GM23338 (cell line): ENCODE measurements at regions not wholly inside any gene's neighbourhood (a gene's known extent, or its start where the extent isn't known, plus 50 kb on each side); places are given as distances from the start of the nearest gene placed in this dataset.

Experiments
- ATAC-seq: fragments of 200-7000 bp; cut with Tn5 transposase; 3 replicates; pipeline ENCODE4 v1.9.1; 2020
- DNase-seq: peaks from one replicate; pipeline ENCODE4 v3.0.0-alpha.2; 2015; ENCODE audit warnings: low spot score
- H2AFZ ChIP-seq: fragments of 200-600 bp; sonication (generic); 2 replicates; pipeline ENCODE4 v1.8.0; 2016; ENCODE audit warnings: antibody characterized with exemption, mild to moderate bottlenecking, moderate library complexity
- H3F3A ChIP-seq: fragments of 200-600 bp; sonication (generic); replicated peaks from 2 replicates; pipeline ENCODE4 v1.8.0; 2017; ENCODE audit warnings: antibody characterized with exemption, mixed run types, low read depth
- H3K27ac ChIP-seq: fragments of 200-600 bp; sonication (generic); 2 replicates; pipeline ENCODE4 v1.6.1; 2016; ENCODE audit warnings: low read depth
- H3K27me3 ChIP-seq: fragments of 200-600 bp; sonication (generic); 2 replicates; pipeline ENCODE4 v1.8.0; 2016; ENCODE audit warnings: mild to moderate bottlenecking, mixed run types, moderate library complexity; ENCODE audit not compliant: insufficient read depth
- H3K36me3 ChIP-seq: fragments of 200-600 bp; sonication (generic); 2 replicates; pipeline ENCODE4 v1.8.0; 2016; ENCODE audit warnings: mild to moderate bottlenecking; ENCODE audit not compliant: insufficient read depth
- H3K4me1 ChIP-seq: fragments of 200-600 bp; sonication (generic); 2 replicates; pipeline ENCODE4 v1.8.0; 2016; ENCODE audit warnings: mild to moderate bottlenecking, moderate library complexity; ENCODE audit not compliant: insufficient read depth
- H3K4me2 ChIP-seq: fragments of 200-600 bp; sonication (generic); 2 replicates; pipeline ENCODE4 v1.7.1; 2017; ENCODE audit warnings: mixed run types
- H3K4me3 ChIP-seq: fragments of 200-600 bp; sonication (generic); 2 replicates; pipeline ENCODE4 v1.6.1; 2016; ENCODE audit warnings: mixed run types
- H3K79me2 ChIP-seq: fragments of 200-600 bp; sonication (generic); replicated peaks from 2 replicates; pipeline ENCODE4 v1.8.0; 2017; ENCODE audit warnings: mild to moderate bottlenecking; ENCODE audit not compliant: insufficient read depth
- H3K9me2 ChIP-seq: fragments of 200-600 bp; sonication (generic); 2 replicates; pipeline ENCODE4 v1.8.0; 2017; ENCODE audit not compliant: insufficient read depth
- H4K20me1 ChIP-seq: fragments of 200-600 bp; sonication (generic); replicated peaks from 2 replicates; pipeline ENCODE4 v1.8.0; 2017; ENCODE audit warnings: mild to moderate bottlenecking; ENCODE audit not compliant: insufficient read depth
- H3K27ac Mint-ChIP-seq: 2 replicates; pipeline ENCODE4 v1.8.0; 2020; ENCODE audit warnings: inconsistent platforms, mild to moderate bottlenecking, moderate library complexity, mixed read lengths
- H3K27me3 Mint-ChIP-seq: 3 replicates; pipeline ENCODE4 v1.8.0; 2022; ENCODE audit warnings: low read depth, mild to moderate bottlenecking, moderate library complexity, mixed read lengths, inconsistent platforms; ENCODE audit not compliant: insufficient read depth, poor library complexity
- H3K36me3 Mint-ChIP-seq: 3 replicates; pipeline ENCODE4 v1.8.0; 2021; ENCODE audit warnings: low read depth, mild to moderate bottlenecking, inconsistent platforms, moderate library complexity, mixed read lengths
- H3K4me1 Mint-ChIP-seq: 3 replicates; pipeline ENCODE4 v1.8.0; 2020; ENCODE audit warnings: mild to moderate bottlenecking, inconsistent platforms, mixed read lengths
- H3K4me3 Mint-ChIP-seq: 3 replicates; pipeline ENCODE4 v1.8.0; 2021; ENCODE audit warnings: moderate library complexity, mild to moderate bottlenecking, inconsistent platforms, mixed read lengths
- H3K9me3 Mint-ChIP-seq: 3 replicates; pipeline ENCODE4 v1.8.0; 2020; ENCODE audit warnings: moderate library complexity, mild to moderate bottlenecking, inconsistent platforms, mixed read lengths
- EZH2 ChIP-seq: fragments of 200-600 bp; sonication (generic); IDR thresholded peaks from one replicate; pipeline ENCODE4 v1.8.0; 2017; ENCODE audit warnings: antibody characterized with exemption, mild to moderate bottlenecking, low read depth; ENCODE audit not compliant: unreplicated experiment
- NANOG ChIP-seq: IDR thresholded peaks from 2 replicates; pipeline ENCODE4 v1.6.1; 2016; ENCODE audit warnings: antibody characterized with exemption, borderline replicate concordance
- POLR2AphosphoS5 ChIP-seq: IDR thresholded peaks from 2 replicates; pipeline ENCODE4 v1.6.1; 2016; ENCODE audit warnings: antibody characterized with exemption, low read depth
- STAT1 ChIP-seq: IDR thresholded peaks from one replicate; pipeline ENCODE4 v1.6.1; 2016; ENCODE audit warnings: antibody characterized with exemption; ENCODE audit not compliant: unreplicated experiment
- ZNF331 ChIP-seq: fragments of 250-450 bp; sonication (Bioruptor Pico); IDR thresholded peaks from 2 replicates; pipeline ENCODE4 v1.5.0; 2020; ENCODE audit warnings: low read depth, mild to moderate bottlenecking, moderate library complexity
- ZNF462 ChIP-seq: fragments of 250-450 bp; sonication (Bioruptor Pico); IDR thresholded peaks from 2 replicates; pipeline ENCODE4 v1.5.0; 2020; ENCODE audit warnings: mild to moderate bottlenecking, moderate library complexity
- TF ChIP-seq, protein P1 (sequence below), 2 experiments: fragments of 200-600 bp in 1 of 2; sonication (generic) in 1 of 2; conservative IDR thresholded peaks; 2 replicates each; pipeline versions ENCODE4 v1.5.1 to v1.6.1; 2016 to 2017; ENCODE audit warnings: antibody characterized with exemption in 2 of 2, low read depth in 2 of 2, mild to moderate bottlenecking in 2 of 2, moderate library complexity in 1 of 2

GRCh38 chr5:124972703-124973102, 226.3 kb upstream of the ZNF608 start:
- no peaks in the 10 kb centered on the region for H3K79me2 ChIP-seq
- no peaks in the 10 kb centered on the region for H4K20me1 ChIP-seq
- H3K4me1 Mint-ChIP-seq = peaks cover 19% of the 10 kb centered on the region
- no peak overlapping the region for H3K27ac ChIP-seq
- no peaks in the 10 kb centered on the region for H3F3A ChIP-seq
- H3K4me2 ChIP-seq = no peak overlapping the region
- 0 out of 2 replicates have a peak, but pooled peaks cover 5% of the 10 kb centered on the region for H3K9me2 ChIP-seq
- DNase-seq = peak; percentile 54
- H3K9me3 Mint-ChIP-seq = peaks cover 40% of the 10 kb centered on the region
- peaks cover 11% of the 10 kb centered on the region for H3K27me3 Mint-ChIP-seq
- H3K4me1 ChIP-seq = peaks cover 17% of the 10 kb centered on the region
- TF ChIP-seq, protein P1, sequence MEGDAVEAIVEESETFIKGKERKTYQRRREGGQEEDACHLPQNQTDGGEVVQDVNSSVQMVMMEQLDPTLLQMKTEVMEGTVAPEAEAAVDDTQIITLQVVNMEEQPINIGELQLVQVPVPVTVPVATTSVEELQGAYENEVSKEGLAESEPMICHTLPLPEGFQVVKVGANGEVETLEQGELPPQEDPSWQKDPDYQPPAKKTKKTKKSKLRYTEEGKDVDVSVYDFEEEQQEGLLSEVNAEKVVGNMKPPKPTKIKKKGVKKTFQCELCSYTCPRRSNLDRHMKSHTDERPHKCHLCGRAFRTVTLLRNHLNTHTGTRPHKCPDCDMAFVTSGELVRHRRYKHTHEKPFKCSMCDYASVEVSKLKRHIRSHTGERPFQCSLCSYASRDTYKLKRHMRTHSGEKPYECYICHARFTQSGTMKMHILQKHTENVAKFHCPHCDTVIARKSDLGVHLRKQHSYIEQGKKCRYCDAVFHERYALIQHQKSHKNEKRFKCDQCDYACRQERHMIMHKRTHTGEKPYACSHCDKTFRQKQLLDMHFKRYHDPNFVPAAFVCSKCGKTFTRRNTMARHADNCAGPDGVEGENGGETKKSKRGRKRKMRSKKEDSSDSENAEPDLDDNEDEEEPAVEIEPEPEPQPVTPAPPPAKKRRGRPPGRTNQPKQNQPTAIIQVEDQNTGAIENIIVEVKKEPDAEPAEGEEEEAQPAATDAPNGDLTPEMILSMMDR (conservative IDR thresholded peaks at IDR 0.05; ENCODE audit: low read depth in 2 of 2) = peak; percentile 58 to 63
- TF ChIP-seq POLR2AphosphoS5 (no peak), EZH2 (no peak), ZNF462 (CRISPR knock-in tag) (no peak), STAT1 (no peak), NANOG (no peak), ZNF331 (CRISPR knock-in tag) (no peak)
- H3K27me3 ChIP-seq = no peaks in the 10 kb centered on the region
- no peak overlapping the region for H3K4me3 Mint-ChIP-seq
- no peak overlapping the region for H3K4me3 ChIP-seq
- H3K36me3 Mint-ChIP-seq = peaks cover 30% of the 10 kb centered on the region
- ATAC-seq = peak; percentile 59; the same call in 2 of the 3 replicates
- no peak overlapping the region for H3K27ac Mint-ChIP-seq
- no peaks in the 10 kb centered on the region for H3K36me3 ChIP-seq
- no peak overlapping the region for H2AFZ ChIP-seq
